ENCODE measurements at regions not wholly inside any gene's neighbourhood (a gene's known extent, or its start where the extent isn't known, plus 50 kb on each side); places are given as distances from the start of the nearest gene placed in this dataset.
"Not testable (repeated sequence)": the region's sequence is repeated elsewhere in the genome, so short reads cannot be mapped to it uniquely, and the experiment has no call there.

DNA sequence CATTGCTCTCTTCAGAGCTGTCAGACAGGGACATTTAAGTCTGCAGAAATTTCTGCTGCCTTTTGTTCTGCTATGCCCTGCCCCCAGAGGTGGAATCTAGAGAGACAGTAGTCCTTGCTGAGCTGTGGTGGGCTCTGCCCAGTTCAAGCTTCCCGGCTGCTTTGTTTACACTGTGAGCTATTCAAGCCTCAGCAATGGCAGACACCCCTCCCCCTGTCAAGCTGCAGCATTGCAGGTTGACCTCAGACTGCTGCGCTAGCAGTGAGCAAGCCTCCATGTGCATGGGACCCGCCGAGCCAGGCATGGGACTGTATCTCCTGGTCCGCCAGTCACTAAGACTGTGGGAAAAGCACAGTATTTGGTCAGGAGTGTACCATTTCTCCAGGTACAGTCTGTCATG is 53.6 kb upstream of the MAPK10 start:
- DNase-seq: not testable (repeated sequence)

- DNase-seq: no peak
Observed at GRCh38 chr4:86414686-86415085, 54.8 kb upstream of the MAPK10 start.

- DNase-seq: no peak
Observed at GRCh38 chr4:86416081-86416480, 56.2 kb upstream of the MAPK10 start.

- no peak for DNase-seq
Observed at GRCh38 chr4:86421461-86421860, 61.6 kb upstream of the MAPK10 start.

DNA sequence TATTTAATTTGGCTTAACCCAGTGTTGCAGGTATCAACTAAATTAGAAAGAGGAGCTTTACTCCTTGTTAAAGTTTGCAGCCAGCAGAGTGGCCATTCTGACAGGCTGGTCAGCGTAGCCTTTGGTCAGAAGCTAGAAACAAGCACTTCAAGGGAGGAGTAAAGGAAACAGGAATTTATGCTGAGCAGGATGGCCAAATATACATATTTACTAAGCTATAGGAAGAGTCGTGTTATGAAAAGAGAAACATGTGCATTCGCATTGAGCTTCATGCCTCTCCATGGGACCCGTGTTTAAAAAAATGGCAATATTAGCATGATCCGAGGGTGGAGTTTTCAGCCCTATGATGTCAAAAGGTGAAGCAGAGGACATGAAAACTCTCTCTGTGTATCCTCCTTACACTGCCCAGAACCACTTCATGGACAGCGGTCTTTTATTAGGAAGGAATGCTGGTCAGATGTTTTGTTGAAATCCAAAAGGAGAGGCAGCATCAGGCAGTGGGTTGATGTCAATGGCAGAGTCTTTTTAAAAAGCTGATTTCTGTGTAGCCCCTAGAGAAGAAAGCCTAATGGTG is 71.8 kb upstream of the MAPK10 start:
- DNase-seq: no peak

GRCh38 chr4:86432559-86433134 is 72.8 kb upstream of the MAPK10 start:
- DNase-seq: no peak

GRCh38 chr4:86439293-86439692 is 79.4 kb upstream of the MAPK10 start:
- no peak for DNase-seq

GRCh38 chr4:86441175-86441936 is 81.5 kb upstream of the MAPK10 start:
- no peak for DNase-seq

DNA sequence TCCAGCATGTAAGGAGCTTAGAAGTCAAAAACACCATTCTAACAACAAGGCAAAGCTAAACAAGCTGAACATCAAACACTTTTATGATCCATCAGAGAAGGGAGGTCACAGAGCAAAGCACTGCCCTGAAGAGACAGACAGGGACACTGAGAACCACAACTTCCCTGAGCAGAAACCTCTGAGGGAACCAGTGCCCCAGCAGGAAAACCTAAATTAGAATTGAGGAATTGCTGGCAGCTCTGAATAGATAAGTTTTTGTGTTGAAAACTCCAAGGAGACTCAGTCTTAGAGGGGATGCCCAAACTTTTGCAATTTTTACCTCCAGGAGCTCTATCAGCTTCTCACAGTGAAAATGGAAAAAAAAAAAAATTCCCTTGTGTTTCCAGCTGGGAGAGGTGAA is 83.0 kb upstream of the MAPK10 start:
- DNase-seq: no peak

- DNase-seq: no peak
Observed at GRCh38 chr4:86443495-86443894, 83.6 kb upstream of the MAPK10 start.

DNA sequence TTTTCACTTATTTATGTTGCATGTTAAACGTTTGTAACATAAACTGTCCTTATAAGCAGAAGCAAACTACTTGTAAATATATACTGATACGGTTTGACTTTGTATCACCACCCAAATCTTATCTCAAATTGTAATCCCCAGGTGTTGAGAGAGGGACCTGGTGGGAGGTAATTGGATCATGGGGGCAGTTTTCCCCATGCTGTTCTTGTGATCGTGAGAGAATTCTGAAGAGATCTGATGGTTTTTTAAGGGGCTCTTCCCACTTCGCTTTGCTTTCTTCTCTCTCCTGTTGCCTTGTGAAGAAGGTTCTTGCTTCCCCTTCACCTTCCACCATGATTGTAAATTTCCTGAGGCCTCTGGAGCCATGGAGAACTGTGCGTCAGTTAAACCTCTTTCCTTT is 87.1 kb upstream of the MAPK10 start:
- no peak for DNase-seq

- DNase-seq: no peak
Observed at GRCh38 chr4:86448871-86449270, 89.0 kb upstream of the MAPK10 start.

DNA sequence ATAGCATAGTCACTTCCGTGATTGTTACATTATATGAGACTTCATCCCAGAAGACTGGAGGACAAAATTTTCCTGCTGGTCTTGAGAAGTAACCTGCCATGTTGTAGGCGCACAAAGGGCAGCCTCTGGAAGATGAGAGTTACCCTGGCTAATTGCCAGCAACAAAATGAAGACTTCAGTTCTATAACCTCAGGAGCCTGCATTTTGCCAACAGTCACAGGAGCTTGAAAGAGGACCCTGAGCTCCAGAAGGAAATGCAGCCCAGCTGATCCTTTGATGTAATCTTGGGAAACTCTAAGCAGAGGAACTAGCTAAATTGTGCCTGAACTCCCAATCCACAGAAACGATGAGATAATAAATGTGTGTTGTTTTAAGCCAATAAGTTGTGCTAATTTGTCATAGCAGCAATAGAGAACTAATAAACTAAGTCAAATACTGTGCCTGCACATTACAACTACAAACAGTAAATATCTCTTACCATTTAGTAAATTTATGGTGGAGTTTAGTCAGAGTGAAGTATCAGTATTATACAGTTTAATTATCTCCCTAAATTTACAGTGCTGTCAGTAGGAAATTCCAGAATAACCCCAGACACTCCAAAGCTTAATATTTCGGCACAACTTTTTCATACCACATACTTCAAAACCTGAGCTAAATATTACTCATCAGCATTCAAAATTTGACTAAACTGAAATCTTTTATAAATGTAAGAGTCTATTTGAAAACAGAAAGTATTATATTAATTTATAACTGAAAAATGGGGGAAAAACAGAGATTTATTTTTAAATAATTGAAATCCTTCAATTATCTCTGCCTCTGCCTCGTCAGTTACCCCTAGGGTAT is 90.1 kb upstream of the MAPK10 start:
- no peak for DNase-seq

DNA sequence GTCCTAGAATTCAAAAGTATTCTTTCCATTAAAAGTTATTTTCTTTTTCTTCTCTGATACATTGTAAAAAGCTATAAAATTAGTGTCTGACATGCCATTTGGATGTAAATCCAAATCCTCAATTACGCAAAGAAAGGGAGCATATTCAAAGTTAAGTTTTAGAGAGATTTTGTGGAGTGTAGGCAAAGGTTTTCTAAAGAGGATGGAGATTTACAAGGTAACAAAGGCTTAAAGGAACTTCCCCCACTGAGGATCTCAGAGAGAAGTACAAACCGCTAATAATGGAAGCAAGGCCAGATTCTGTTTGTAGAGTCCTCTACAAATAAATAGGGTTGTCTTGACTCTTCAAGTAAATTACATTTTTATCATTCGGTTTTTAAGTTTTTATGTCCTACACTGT is 91.0 kb upstream of the MAPK10 start:
- no peak for DNase-seq

DNA sequence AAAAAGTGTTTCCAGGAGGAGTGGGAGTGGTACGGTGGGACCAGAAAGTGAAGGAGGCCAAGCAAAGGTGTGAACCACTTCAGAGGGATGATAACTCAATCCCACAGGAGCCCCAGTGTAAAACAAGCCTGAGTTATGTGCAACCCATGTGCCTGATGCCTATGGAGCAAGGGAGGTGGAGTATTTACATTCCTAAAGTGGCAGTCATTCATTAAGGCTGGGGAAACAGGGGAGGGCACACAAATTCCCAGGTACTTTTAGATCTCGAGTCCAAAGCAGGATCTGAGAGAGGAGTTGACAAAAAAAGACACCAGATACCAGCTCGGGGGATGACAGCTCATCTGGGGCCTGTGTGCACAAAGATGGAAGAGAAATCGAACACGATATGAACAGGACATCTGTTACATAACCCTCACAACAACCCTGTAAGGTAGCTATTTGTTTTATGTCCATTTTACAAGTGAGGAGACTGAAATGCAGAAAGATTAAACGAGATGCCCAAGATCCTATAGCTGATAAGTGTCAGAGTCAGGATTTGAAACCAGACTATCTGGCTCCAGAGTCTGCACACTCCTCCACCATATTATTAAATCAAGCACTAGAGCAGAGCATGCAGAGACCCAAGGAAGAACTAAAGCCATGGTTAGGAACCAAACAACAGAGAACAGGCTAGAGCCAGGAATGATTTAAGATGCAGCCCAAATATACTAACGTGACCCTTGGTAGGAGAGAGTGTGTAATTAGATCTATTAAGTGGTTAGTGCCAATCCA is 91.9 kb upstream of the MAPK10 start:
- no peak for DNase-seq

GRCh38 chr4:86452422-86452891 is 92.6 kb upstream of the MAPK10 start:
- no peak for DNase-seq

GRCh38 chr4:86452924-86453531 is 93.2 kb upstream of the MAPK10 start:
- no peak for DNase-seq

DNA sequence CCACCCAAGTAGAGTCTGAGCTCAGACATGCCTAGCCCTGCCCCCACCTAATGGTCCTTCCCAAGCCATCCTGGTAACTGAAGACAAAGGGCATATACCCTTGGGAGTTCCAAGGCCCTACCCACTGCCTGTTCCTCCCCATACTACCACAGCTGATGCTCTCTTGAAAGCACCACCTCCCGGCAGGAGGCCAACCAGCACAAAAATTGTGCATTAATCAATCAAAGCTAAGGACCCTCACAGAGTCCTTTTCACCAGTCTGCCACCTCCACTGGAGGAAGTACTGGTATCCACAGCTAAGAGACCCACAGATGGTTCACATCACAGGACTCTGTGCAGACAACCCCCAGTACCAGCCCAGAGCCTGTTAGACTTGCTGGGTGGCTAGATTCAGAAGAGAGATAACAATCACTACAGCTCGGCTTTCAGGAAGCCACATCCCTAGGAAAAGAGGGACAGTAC is 93.8 kb upstream of the MAPK10 start:
- not testable (repeated sequence) for DNase-seq

- DNase-seq: no peak
Observed at GRCh38 chr4:86461849-86462248, 102.0 kb upstream of the MAPK10 start.

GRCh38 chr4:86472377-86473019 is 112.6 kb upstream of the MAPK10 start:
- no peak for DNase-seq

- not testable (repeated sequence) for DNase-seq
Observed at GRCh38 chr4:86478151-86478550, 116.0 kb upstream of the PTPN13 start.

DNA sequence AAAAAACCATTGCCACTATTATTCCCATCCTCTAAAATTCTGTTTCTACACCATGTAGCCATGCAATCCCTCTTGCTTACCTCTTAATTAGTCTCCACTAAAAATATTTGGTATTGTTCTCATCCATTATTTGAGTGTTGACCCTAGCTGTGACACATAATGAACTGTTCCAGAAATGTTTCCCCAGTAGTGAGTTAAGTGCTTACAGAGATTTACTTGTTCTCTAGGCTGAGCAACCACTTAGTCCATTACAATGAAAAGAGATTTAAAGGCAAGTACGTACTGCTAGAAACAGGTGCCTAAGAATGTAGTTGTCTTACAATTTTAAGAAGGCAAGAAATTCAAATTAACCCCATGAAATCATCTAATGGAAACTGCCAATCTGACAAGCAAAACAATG is 112.7 kb upstream of the PTPN13 start:
- DNase-seq: no peak
